A172 (cell line): ENCODE measurements at regions not wholly inside any gene's neighbourhood (a gene's known extent, or its start where the extent isn't known, plus 50 kb on each side); places are given as distances from the start of the nearest gene placed in this dataset.
"Not testable (repeated sequence)": the region's sequence is repeated elsewhere in the genome, so short reads cannot be mapped to it uniquely, and the experiment has no call there.

Experiments
- DNase-seq: peaks from one replicate; pipeline ENCODE4 v3.0.0-alpha.2; 2015; ENCODE audit warnings: low spot score

- no peak for DNase-seq
These were observed 354.0 kb upstream of the CCL2 start for GRCh38 chr17:33901085-33901484.

DNA sequence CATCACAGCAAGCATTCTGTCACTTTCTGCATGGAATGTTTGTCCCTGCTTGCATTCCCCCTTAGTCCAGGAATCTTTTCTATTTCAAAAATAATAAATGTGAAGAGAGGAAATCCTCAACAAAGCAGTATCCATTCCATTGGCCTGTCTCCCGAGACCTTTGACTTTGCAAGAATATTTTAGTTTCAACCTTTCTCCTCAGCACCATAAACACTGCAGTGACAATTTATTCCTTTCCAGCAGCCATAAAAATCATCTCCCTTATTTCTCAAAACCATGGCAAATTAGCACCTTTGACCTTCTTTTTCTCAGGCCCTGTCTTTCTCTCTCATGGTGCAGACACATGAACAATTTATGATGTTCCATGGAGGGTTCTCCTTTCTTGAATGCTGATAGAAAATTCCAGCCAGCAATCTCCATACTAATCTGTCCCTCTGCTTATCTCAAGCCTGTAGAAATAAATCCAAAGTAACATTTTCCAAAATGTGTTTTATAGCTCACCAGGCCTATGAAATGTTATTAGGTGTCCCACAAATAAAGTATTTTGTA, 352.1 kb upstream of the CCL2 start:
- no peak for DNase-seq

- no peak for DNase-seq
These were observed 350.6 kb upstream of the CCL2 start for GRCh38 chr17:33904476-33904875.

DNA sequence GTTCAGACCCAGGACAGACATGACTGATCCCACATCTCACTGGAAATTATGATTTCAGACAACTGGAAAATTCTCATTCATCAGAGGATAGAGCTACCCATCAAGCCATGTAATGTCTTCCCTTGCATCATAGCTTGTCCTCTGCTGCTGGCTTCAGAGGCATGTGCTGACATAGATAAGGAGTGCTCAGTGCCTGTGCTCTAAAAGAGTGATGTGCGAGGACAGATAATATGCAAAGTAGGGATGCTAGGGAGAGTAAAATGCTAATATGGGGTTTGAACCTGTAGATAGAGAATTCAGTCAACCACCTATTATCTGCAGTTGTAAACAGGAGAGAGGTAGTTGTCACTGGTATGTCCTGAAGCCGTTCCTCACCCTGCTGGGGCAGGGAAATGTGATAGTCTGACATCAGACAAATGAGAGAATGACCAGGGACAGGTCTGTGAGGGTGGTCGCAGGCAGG, 349.7 kb upstream of the CCL2 start:
- DNase-seq: no peak

DNA sequence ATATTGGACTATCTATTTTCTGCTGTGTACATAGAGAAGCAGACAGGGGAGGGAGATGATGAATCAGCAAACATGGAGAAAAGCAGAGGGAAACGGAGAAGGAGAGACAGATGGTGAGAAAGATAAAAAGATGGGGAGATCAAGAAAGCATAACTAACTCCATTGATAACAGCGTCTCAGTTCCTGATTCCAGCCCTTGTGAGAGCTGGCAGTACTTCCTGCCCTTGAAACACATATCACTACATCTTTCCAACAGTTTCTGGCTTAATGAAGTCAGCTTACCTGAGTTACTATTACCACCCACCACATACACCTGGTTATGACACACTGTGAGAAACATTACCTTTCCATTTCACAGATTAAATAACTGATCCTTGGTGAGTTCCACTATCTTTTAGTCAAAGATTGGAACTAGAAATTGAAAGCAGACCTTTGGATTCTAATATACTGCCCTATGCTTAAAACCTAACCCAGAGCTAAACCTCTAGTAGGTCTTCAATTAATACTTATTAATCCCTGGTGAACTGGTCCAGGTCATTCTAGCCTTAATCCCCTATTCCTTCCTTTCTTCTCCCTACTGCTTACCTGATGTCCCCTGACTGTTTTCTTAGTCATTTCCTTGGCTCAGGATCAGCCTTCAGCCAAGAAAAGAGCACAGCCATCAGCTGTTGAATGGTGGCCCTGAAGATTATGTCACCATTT, 346.6 kb upstream of the CCL2 start:
- DNase-seq: no peak

DNA sequence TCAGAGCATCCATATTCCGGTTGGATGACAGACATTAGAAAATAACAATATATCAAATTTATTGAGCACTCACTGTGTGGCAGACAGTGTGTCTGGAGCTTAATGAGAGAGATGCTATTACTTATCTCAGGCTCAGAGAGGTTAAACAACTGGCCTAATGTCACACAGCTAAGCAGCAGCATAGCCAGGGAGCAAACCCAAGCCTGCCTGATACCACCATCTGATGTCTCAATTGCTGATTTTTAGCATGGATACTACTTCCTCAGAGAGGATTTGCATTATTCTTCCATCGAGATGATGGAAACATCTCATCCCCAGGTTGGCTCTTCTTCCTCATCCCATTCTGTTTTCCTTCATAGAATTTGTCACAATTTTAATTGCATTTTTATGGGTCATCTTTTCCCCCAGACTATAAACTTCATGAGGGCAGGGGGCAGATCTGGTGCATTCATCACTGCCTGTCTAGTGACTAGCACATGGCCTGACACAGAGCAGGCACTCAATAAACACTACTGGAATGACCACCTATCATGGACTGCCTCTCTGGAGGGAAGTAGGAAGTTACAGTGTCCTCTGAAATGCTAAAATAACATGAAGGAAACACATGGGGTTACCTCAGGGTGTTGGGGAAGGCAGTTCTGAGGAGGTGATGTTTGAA, 344.8 kb upstream of the CCL2 start:
- no peak for DNase-seq

DNA sequence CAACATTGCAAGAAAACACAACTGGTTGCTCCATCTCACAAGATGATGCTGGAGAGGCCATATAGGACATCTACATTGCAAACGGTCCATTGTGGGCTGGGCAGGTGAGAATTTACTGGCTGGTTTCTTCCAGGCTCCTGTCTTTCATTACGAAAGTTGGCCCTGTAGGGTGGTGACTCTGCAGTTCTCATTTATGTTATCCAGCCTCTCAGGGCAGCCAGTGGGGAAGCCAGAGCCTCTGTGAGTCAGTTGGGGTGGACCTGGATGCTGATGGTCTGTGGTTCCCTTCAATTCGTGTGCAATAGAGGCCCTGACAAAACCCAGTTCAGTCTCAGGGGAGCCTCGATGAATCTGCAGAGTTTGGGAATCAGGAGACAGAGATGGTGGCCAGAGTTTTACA, 341.0 kb upstream of the CCL2 start:
- no peak for DNase-seq

- no peak for DNase-seq
These were observed 332.1 kb upstream of the CCL2 start for GRCh38 chr17:33922971-33923370.

- DNase-seq: no peak
These were observed 331.0 kb upstream of the CCL2 start for GRCh38 chr17:33924104-33924503.

DNA sequence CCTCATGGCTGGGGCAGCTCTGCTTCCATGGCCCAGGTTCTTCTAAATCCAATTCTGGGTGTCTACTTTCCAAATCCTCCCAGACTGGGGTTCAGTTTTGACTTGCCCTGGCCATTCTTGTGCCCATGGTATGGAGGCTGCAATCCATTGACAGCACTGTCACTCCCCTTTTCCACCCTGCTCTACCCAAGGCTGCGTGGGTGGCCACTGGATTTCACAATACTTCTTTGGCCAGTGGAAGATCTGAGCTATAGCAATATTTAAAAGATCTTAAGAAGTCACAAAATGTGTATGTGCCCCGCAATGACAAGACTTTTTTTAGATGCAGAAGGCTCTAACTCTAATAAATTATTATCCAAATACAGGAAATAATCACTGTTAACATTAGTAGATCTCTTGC, 329.4 kb upstream of the CCL2 start:
- DNase-seq: no peak

- DNase-seq: peak; percentile 43
These were observed 327.4 kb upstream of the CCL2 start for GRCh38 chr17:33927732-33928133.

DNA sequence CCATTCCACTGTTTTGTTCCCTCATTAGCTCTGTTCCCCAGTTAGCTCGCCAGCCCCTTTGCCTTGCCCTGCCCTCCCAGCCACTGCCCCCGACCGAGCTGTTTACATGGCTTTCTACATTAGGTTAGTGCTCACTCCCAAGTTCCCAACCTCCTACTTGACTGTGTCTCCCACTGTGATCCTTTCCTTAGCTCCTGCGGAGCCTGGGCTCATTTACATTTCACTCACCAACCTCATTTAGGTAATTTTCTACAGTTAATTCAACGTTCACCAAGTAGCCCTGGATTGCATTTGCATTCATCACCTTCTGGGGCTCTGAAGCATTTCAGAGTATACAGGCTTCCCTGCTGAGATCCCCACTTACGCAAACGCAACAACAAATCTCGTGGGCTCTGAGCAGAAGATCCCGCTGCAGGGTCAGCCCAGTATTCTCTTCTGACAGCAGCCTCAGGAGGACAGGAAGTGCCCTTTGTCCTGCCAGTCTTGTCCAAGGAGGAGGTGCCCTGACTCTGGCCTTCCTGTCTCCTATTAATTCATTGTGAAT, 325.8 kb upstream of the CCL2 start:
- DNase-seq: no peak

DNA sequence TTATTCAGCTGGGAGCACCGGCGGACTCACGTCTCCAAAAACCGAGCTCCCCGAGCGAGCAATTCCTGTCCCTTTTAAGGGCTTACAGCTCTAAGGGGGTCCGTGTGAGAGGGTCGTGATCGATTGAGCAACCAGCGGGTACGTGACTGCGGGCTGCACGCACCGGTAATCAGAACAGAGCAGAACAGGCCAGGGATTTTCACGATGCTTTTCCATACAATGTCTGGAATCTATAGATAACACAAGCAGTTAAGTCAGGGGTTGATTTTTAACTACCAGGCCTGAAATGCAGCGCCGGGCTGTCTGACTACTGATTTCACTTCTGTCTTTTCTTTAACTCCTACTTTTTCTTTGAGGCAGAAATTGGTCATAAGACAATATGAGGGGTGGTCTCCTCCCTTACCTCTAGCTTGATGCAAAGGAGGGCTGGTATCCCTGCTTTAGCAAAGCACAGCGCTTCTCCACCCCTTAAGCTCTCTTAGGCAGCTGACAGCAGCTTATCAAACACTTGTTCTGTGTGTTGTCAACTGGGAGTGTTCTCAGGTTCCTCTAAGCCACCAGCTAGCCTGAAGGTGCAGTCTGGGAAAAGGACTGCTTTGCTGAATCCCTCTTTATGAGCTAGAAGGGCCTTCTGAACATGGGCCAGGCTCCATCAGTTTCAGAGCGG, 323.8 kb upstream of the CCL2 start:
- DNase-seq: not testable (repeated sequence)

GRCh38 chr17:33932996-33933395, 322.1 kb upstream of the CCL2 start:
- no peak for DNase-seq

DNA sequence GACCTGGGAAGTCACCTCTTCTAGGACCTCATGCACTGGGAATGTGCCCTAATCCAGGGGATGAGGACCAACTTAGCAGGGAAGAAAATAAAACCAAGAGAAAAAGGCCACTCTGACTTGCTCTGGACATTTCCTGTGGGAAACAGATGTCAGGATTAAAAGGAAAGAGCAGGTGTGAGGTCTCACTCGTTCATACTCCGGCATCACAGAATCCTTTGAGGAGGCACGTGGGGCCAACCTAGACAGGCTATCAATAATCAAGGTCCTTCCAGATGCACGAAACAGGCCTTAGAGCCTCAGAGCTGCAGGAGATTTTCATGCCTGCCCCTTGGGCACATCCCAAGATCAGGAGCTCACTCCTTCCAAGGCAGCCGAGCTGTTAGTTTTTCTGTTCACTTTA, 321.5 kb upstream of the CCL2 start:
- DNase-seq: no peak

DNA sequence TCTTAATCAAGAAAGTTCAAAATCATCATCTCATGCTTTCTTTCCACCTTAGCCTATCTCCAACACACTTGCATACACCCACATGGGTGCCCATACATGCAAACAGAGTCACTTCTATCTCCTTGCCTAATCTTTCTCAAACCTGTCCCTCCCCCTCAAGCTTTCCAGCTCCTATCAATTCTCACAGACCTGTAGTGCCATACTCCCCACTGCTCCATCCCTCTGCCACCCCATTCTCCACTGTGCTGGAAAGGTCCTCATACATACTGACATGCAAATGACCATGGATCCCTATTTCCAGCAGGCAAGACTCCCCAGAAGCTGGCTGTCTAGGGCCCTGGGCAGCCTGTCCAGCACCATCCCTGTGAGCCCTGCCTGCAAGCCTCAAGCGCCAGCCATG, 320.4 kb upstream of the CCL2 start:
- no peak for DNase-seq

DNA sequence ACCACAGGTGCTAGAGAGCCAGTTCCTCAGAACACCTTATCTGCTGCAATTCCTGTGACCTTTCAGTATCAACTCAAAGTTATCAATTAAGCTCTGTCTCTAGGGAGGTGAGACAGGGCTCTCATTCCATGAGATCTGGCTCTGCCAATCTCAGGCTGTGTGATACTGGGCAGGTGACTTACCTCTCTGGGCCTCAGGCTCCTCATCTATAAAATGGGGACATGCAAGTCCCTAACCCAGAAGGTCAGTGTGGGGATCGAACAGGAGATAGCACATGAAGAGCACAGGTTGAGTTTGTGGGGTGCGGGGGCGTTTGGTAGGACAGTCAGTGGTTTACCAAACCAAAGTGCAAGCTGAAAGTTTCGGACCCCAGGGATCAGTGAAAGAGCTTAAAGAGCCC, 319.3 kb upstream of the CCL2 start:
- no peak for DNase-seq

DNA sequence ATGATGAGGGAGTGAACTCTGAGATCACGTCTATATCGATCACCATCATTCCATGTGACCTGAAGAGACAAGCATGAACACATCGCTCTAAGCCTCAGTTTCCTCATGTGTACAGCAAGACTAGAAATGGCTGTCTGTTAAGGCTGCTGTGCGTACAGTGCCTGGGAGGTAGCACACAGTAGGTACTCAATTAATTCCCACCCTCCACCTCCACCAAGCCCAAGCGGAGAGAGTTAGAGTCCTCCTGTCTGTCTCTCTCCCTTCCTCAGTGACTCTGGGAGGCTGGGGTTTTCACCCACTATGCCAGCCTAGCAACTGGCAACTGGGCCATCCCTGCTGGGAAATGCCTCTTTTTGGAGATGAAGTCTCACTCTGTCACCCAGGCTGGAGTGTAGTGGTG, 318.3 kb upstream of the CCL2 start:
- no peak for DNase-seq

DNA sequence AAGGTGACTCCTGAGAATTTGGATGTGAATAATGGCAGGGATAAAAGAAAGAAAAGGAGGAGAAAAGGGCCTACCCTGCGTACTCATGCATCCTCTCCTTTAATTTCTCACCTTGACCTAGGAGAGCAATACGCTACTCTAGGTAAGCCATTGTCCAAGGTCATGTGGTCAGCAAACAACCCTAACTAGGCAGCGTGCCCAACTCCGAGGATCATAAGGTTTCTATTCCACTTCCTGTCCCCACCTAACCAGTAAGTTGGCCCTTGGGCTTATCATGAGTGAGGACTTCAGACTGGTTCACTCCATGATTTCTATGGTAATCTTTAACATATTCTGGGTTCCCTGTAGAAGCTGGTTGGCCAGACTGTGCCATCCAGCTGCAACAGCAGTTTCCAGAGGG, 315.1 kb upstream of the CCL2 start:
- no peak for DNase-seq

- DNase-seq: no peak
These were observed 314.2 kb upstream of the CCL2 start for GRCh38 chr17:33940769-33941370.

GRCh38 chr17:33941744-33942143, 313.3 kb upstream of the CCL2 start:
- DNase-seq: no peak

- DNase-seq: peak; percentile 75
These were observed 312.7 kb upstream of the CCL2 start for GRCh38 chr17:33942414-33942813.
